Tibial nerve (tissue), 4 donors: ENCODE measurements at regions not wholly inside any gene's neighbourhood (a gene's known extent, or its start where the extent isn't known, plus 50 kb on each side); places are given as distances from the start of the nearest gene placed in this dataset.

ENCODE experiments used
- CTCF ChIP-seq, 5 experiments: fragments of 200-600 bp in 3 of 5; fragments of 450-650 bp in 2 of 5; sonication (generic) in 3 of 5; IDR thresholded peaks; one replicate each; pipeline ENCODE4 v1.5.1; 2016 to 2019; ENCODE audit warnings: antibody characterized with exemption in 5 of 5, mild to moderate bottlenecking in 3 of 5, moderate library complexity in 2 of 5
- EP300 ChIP-seq, 2 donors: sonication (generic); formaldehyde crosslinking; IDR thresholded peaks; one replicate each; pipeline ENCODE4 v1.6.1; 2017; ENCODE audit warnings: antibody characterized with exemption in 2 of 2, mild to moderate bottlenecking in 1 of 2
- POLR2A ChIP-seq, 2 donors: fragments of 450-650 bp; IDR thresholded peaks; one replicate each; pipeline ENCODE4 v1.6.1; 2017; ENCODE audit warnings: antibody characterized with exemption in 2 of 2, mild to moderate bottlenecking in 2 of 2, moderate library complexity in 2 of 2

DNA sequence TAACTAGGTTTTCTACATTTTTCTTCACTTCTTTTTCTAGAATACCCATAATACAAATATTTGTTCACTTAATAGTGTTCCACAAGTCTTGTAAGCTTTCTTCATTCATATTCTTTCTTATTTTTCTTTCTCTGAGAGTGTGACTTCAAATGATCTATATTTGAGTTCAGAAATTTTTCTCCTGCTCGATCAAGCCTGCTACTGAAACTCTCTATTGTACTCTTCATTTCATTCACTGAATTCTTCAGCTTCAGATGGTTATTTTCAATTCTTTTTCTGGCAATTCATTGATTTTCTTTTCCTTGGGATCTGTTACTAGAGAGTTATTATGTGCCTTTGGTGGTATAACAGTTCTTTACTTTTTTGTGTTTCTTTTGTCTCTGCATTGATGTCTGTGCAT is 82.5 kb upstream of the CAMK1G start:
- TF ChIP-seq CTCF (IDR thresholded peaks at IDR 0.05): no peak
- no peak for TF ChIP-seq POLR2A (IDR thresholded peaks at IDR 0.05)
- no peak for TF ChIP-seq EP300 (IDR thresholded peaks at IDR 0.05)
